Peyer's patch (tissue), 4 donors: ENCODE measurements at regions not wholly inside any gene's neighbourhood (a gene's known extent, or its start where the extent isn't known, plus 50 kb on each side); places are given as distances from the start of the nearest gene placed in this dataset.

ENCODE experiments used
- DNase-seq, 3 donors: peaks; one replicate each; pipeline ENCODE4 v3.0.0-alpha.2; 2017 to 2019
- H3K27ac ChIP-seq, 4 donors: fragments of 200-600 bp; sonication (generic); one replicate each; pipeline ENCODE4 v1.5.1; 2016 to 2019
- H3K27me3 ChIP-seq, 2 donors: fragments of 200-600 bp; sonication (generic); one replicate each; pipeline ENCODE4 v1.5.1; 2019
- H3K36me3 ChIP-seq, 3 donors: fragments of 200-600 bp; sonication (generic); one replicate each; pipeline ENCODE4 v1.5.1; 2016 to 2019
- H3K4me1 ChIP-seq, 4 donors: fragments of 200-600 bp; sonication (generic); one replicate each; pipeline ENCODE4 v1.5.1; 2016 to 2019
- H3K4me3 ChIP-seq, 4 donors: fragments of 200-600 bp; sonication (generic); 1 replicate in 3 of 4; 2 replicates in 1 of 4; pipeline ENCODE4 v1.5.1; 2016 to 2019; ENCODE audit warnings: mild to moderate bottlenecking in 1 of 4
- H3K9me3 ChIP-seq, 4 donors: fragments of 200-600 bp; sonication (generic); one replicate each; pipeline ENCODE4 v1.5.1; 2016 to 2019; ENCODE audit warnings: mild to moderate bottlenecking in 1 of 4
- POLR2A ChIP-seq, 2 donors: fragments of 450-650 bp; IDR thresholded peaks; one replicate each; pipeline ENCODE4 v1.5.1; 2017; ENCODE audit warnings: antibody characterized with exemption in 2 of 2, mild to moderate bottlenecking in 2 of 2, moderate library complexity in 2 of 2
- TF ChIP-seq, protein P1 (sequence below), 6 experiments: fragments of 450-650 bp in 4 of 6; fragments of 200-600 bp in 2 of 6; sonication (generic) in 1 of 6; IDR thresholded peaks; one replicate each; pipeline ENCODE4 v1.5.1; 2017 to 2019; ENCODE audit warnings: antibody characterized with exemption in 6 of 6, mild to moderate bottlenecking in 3 of 6, moderate library complexity in 1 of 6

- Histone ChIP-seq H3K27ac (no peak overlapping the region), H3K27me3 (no peaks in the 10 kb centered on the region), H3K36me3 (no peaks in the 10 kb centered on the region), H3K9me3 (no peaks in the 10 kb centered on the region), H3K4me1 (no peaks in the 10 kb centered on the region), H3K4me3 (no peak overlapping the region)
- peak in 1 of 3 donors; percentile 5 for DNase-seq
- TF ChIP-seq, protein P1, sequence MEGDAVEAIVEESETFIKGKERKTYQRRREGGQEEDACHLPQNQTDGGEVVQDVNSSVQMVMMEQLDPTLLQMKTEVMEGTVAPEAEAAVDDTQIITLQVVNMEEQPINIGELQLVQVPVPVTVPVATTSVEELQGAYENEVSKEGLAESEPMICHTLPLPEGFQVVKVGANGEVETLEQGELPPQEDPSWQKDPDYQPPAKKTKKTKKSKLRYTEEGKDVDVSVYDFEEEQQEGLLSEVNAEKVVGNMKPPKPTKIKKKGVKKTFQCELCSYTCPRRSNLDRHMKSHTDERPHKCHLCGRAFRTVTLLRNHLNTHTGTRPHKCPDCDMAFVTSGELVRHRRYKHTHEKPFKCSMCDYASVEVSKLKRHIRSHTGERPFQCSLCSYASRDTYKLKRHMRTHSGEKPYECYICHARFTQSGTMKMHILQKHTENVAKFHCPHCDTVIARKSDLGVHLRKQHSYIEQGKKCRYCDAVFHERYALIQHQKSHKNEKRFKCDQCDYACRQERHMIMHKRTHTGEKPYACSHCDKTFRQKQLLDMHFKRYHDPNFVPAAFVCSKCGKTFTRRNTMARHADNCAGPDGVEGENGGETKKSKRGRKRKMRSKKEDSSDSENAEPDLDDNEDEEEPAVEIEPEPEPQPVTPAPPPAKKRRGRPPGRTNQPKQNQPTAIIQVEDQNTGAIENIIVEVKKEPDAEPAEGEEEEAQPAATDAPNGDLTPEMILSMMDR (IDR thresholded peaks at IDR 0.05) = no peak
- no peak for TF ChIP-seq POLR2A (IDR thresholded peaks at IDR 0.05)
Measured at GRCh38 chr17:77535892-77536291, 395.1 kb downstream of the SEC14L1 start.

DNA sequence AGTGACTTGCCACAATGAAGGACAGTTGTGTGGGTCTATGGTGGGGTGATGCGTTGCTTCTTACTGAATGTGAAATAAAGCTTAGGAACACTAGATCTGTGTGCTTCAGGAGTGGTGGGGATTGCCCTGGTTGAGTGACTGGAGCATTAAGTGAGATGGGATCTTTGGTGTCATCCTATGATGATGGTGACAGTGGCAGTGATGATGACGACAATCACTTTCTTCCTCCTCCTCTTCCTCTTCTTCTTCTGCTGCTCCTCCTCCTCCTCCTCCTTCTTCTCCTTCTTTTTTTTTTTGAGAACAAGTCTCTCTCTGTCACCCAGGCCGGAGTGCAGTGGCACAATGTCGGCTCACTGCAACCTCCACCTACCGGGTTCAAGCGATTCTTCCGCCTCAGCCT, 396.8 kb downstream of the SEC14L1 start:
- H3K4me1 ChIP-seq = peaks cover 0 to 5% (median 0%) of the 10 kb centered on the region in 4 donors
- no peaks in the 10 kb centered on the region for H3K9me3 ChIP-seq
- no peaks in the 10 kb centered on the region for H3K36me3 ChIP-seq
- no peaks in the 10 kb centered on the region for H3K27me3 ChIP-seq
- DNase-seq = no peak
- no peak overlapping the region for H3K4me3 ChIP-seq
- H3K27ac ChIP-seq = no peak overlapping the region
- TF ChIP-seq POLR2A (IDR thresholded peaks at IDR 0.05) = no peak
- TF ChIP-seq, protein P1 (IDR thresholded peaks at IDR 0.05) = no peak

GRCh38 chr17:77540531-77540930, 399.8 kb downstream of the SEC14L1 start:
- no peak overlapping the region for H3K27ac ChIP-seq
- no peak for TF ChIP-seq POLR2A (IDR thresholded peaks at IDR 0.05)
- TF ChIP-seq, protein P1 (IDR thresholded peaks at IDR 0.05) = no peak
- H3K9me3 ChIP-seq = no peaks in the 10 kb centered on the region
- peak in 1 of 3 donors; percentile 24 for DNase-seq
- H3K36me3 ChIP-seq = no peaks in the 10 kb centered on the region
- no peak overlapping the region for H3K4me3 ChIP-seq
- H3K27me3 ChIP-seq = no peaks in the 10 kb centered on the region
- peaks cover 0 to 20% (median 0%) of the 10 kb centered on the region in 4 donors for H3K4me1 ChIP-seq

GRCh38 chr17:77540975-77541374, 400.2 kb downstream of the SEC14L1 start:
- no peaks in the 10 kb centered on the region for H3K9me3 ChIP-seq

GRCh38 chr17:77542011-77542410, 401.2 kb downstream of the SEC14L1 start:
- Histone ChIP-seq H3K9me3 (no peaks in the 10 kb centered on the region), H3K4me1 (peaks cover 0 to 20% (median 0%) of the 10 kb centered on the region in 4 donors), H3K4me3 (no peak overlapping the region), H3K27ac (no peak overlapping the region), H3K27me3 (no peaks in the 10 kb centered on the region), H3K36me3 (no peaks in the 10 kb centered on the region)
- no peak for TF ChIP-seq POLR2A (IDR thresholded peaks at IDR 0.05)
- TF ChIP-seq, protein P1 (IDR thresholded peaks at IDR 0.05) = no peak
- no peak for DNase-seq

More at GRCh38 chr17:77540975-77541374, 400.2 kb downstream of the SEC14L1 start:
- Histone ChIP-seq H3K27ac (no peak overlapping the region), H3K36me3 (no peaks in the 10 kb centered on the region), H3K4me1 (peaks cover 0 to 20% (median 0%) of the 10 kb centered on the region in 4 donors), H3K4me3 (no peak overlapping the region), H3K27me3 (no peaks in the 10 kb centered on the region)
- no peak for DNase-seq
- no peak for TF ChIP-seq POLR2A (IDR thresholded peaks at IDR 0.05)
- TF ChIP-seq, protein P1 (IDR thresholded peaks at IDR 0.05) = no peak
